Smooth muscle cell (in vitro differentiated cells): ENCODE measurements at regions not wholly inside any gene's neighbourhood (a gene's known extent, or its start where the extent isn't known, plus 50 kb on each side); places are given as distances from the start of the nearest gene placed in this dataset.

ENCODE experiments used
- DNase-seq: peaks from one replicate; lab custom pipeline; 2025; ENCODE audit not compliant: unreplicated experiment; lab: John Stamatoyannopoulos, UW
- H2AFZ ChIP-seq: fragments of 200-600 bp; sonication (generic); 2 replicates; pipeline ENCODE4 v1.6.0; 2016; ENCODE audit warnings: antibody characterized with exemption, low read depth, mild to moderate bottlenecking
- H3F3A ChIP-seq: fragments of 200-600 bp; sonication (generic); 2 replicates; pipeline ENCODE4 v1.6.0; 2017; ENCODE audit warnings: antibody characterized with exemption, low read depth
- H3K27ac ChIP-seq: fragments of 200-600 bp; sonication (generic); 2 replicates; pipeline ENCODE4 v1.5.1; 2016; ENCODE audit warnings: low read depth, mild to moderate bottlenecking
- H3K27me3 ChIP-seq: fragments of 200-600 bp; sonication (generic); 2 replicates; pipeline ENCODE4 v1.6.1; 2016; ENCODE audit warnings: low read depth, mild to moderate bottlenecking
- H3K36me3 ChIP-seq: fragments of 200-600 bp; sonication (generic); 2 replicates; pipeline ENCODE4 v1.5.1; 2016; ENCODE audit warnings: low read depth
- H3K4me1 ChIP-seq: fragments of 200-600 bp; sonication (generic); 2 replicates; pipeline ENCODE4 v1.5.1; 2016; ENCODE audit warnings: low read depth
- H3K4me2 ChIP-seq: fragments of 200-600 bp; sonication (generic); 2 replicates; pipeline ENCODE4 v1.6.0; 2016; ENCODE audit warnings: mild to moderate bottlenecking
- H3K4me3 ChIP-seq: fragments of 200-600 bp; sonication (generic); 2 replicates; pipeline ENCODE4 v1.5.1; 2016; ENCODE audit warnings: mild to moderate bottlenecking
- H3K79me2 ChIP-seq: fragments of 200-600 bp; sonication (generic); 2 replicates; pipeline ENCODE4 v1.6.0; 2016; ENCODE audit warnings: low read depth, mild to moderate bottlenecking
- H3K9ac ChIP-seq: fragments of 200-600 bp; sonication (generic); 2 replicates; pipeline ENCODE4 v1.6.0; 2016; ENCODE audit warnings: low read depth
- H3K9me3 ChIP-seq: fragments of 200-600 bp; sonication (generic); replicated peaks from 2 replicates; pipeline ENCODE4 v1.5.1; 2016; ENCODE audit warnings: low read depth
- H4K20me1 ChIP-seq: fragments of 200-600 bp; sonication (generic); 2 replicates; pipeline ENCODE4 v1.6.0; 2016; ENCODE audit warnings: low read depth
- WGBS: methylation state at CpG from one replicate; pipeline ENCODE4 v1.1.7; 2016; ENCODE audit warnings: low lambda C conversion rate; 5-methylcytosine and 5-hydroxymethylcytosine counted together
- TF ChIP-seq, protein P1 (sequence below): fragments of 200-600 bp; sonication (generic); IDR thresholded peaks from 2 replicates; pipeline ENCODE4 v1.5.1; 2017; ENCODE audit warnings: borderline replicate concordance, mild to moderate bottlenecking, antibody characterized with exemption; ENCODE audit not compliant: insufficient read depth, poor library complexity, severe bottlenecking

DNA sequence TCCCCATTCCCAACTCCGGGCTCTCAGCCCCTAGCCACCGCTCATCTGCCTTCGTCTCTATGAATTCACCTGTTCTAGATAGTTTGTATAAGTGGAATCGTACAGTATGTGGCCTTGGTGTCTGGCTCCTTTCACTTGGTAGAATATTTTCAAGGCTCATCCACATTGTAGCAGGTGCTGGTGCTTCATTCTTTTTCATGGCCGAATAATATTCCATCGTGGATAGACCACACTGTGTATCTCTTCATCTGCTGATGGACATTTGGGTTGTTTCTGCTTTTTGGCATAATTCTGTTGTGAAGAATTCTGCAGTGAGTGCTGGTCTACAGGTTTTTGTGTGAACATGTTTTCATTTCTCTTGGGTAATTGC lies 324.2 kb downstream of the SEC14L1 start:
- WGBS = 91% methylated on average over 6 of the region's 6 CpGs
- DNase-seq = no peak
- Histone ChIP-seq H3K4me3 (no peak overlapping the region), H3K27ac (peak overlapping the region; percentile 72), H3F3A (peaks cover 26% of the 10 kb centered on the region), H3K79me2 (peaks cover 95% of the 10 kb centered on the region), H3K9me3 (no peaks in the 10 kb centered on the region), H3K4me2 (peak overlapping the region; percentile 56), H3K36me3 (no peaks in the 10 kb centered on the region), H3K27me3 (no peaks in the 10 kb centered on the region), H2AFZ (no peak overlapping the region), H3K9ac (no peak overlapping the region), H4K20me1 (peaks cover 99% of the 10 kb centered on the region), H3K4me1 (peaks cover 52% of the 10 kb centered on the region)
- TF ChIP-seq, protein P1, sequence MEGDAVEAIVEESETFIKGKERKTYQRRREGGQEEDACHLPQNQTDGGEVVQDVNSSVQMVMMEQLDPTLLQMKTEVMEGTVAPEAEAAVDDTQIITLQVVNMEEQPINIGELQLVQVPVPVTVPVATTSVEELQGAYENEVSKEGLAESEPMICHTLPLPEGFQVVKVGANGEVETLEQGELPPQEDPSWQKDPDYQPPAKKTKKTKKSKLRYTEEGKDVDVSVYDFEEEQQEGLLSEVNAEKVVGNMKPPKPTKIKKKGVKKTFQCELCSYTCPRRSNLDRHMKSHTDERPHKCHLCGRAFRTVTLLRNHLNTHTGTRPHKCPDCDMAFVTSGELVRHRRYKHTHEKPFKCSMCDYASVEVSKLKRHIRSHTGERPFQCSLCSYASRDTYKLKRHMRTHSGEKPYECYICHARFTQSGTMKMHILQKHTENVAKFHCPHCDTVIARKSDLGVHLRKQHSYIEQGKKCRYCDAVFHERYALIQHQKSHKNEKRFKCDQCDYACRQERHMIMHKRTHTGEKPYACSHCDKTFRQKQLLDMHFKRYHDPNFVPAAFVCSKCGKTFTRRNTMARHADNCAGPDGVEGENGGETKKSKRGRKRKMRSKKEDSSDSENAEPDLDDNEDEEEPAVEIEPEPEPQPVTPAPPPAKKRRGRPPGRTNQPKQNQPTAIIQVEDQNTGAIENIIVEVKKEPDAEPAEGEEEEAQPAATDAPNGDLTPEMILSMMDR = no peak

GRCh38 chr17:77465358-77466041 lies 324.7 kb downstream of the SEC14L1 start:
- peak overlapping the region; percentile 56 for H3K4me2 ChIP-seq
- no peaks in the 10 kb centered on the region for H3K36me3 ChIP-seq
- H3K4me3 ChIP-seq = no peak overlapping the region
- WGBS = 25% methylated on average over 13 of the region's 13 CpGs
- H3K79me2 ChIP-seq = peaks cover 99% of the 10 kb centered on the region
- peaks cover 25% of the 10 kb centered on the region for H3F3A ChIP-seq
- peaks cover 99% of the 10 kb centered on the region for H4K20me1 ChIP-seq
- DNase-seq = no peak
- peak overlapping the region; percentile 51 for H3K9ac ChIP-seq
- H2AFZ ChIP-seq = no peak overlapping the region
- H3K27ac ChIP-seq = peak overlapping the region; percentile 72
- H3K9me3 ChIP-seq = no peaks in the 10 kb centered on the region
- H3K4me1 ChIP-seq = peaks cover 52% of the 10 kb centered on the region
- TF ChIP-seq, protein P1 = no peak
- H3K27me3 ChIP-seq = no peaks in the 10 kb centered on the region

DNA sequence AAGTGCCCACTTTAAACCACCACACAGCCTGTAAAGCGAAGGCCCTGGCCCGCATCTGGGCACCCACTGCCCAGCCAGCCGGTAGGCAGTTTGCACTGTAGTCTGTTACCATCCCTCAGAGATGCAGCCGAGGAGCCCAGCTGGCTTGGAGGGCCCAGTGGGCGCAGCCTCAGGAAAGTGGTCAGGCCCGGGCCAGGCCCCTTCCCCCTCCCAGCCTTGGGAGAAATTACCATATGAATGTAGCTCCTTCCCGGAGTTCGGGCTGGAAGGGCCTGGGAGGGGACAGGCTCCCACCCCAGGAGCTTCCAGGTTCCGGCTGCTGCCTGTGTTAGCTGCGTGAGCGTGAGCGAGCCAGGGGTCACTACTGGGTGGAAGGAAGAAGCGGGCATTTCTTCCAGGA lies 325.4 kb downstream of the SEC14L1 start:
- H3K9ac ChIP-seq = peak overlapping the region; percentile 51

More for the DNA sequence above, 325.4 kb downstream of the SEC14L1 start:
- Histone ChIP-seq H3K27me3 (no peaks in the 10 kb centered on the region), H3K4me3 (no peak overlapping the region), H3K4me1 (peaks cover 56% of the 10 kb centered on the region), H4K20me1 (peaks cover 99% of the 10 kb centered on the region), H3K36me3 (no peaks in the 10 kb centered on the region), H3K9me3 (no peaks in the 10 kb centered on the region), H3F3A (peaks cover 23% of the 10 kb centered on the region), H3K27ac (peak overlapping the region; percentile 72), H2AFZ (no peak overlapping the region), H3K4me2 (peak overlapping the region; percentile 56), H3K79me2 (peaks cover 96% of the 10 kb centered on the region)
- TF ChIP-seq, protein P1 = no peak
- DNase-seq = no peak
- WGBS = 26% methylated on average over 13 of the region's 13 CpGs
